ENCODE measurements at regions not wholly inside any gene's neighbourhood (a gene's known extent, or its start where the extent isn't known, plus 50 kb on each side); places are given as distances from the start of the nearest gene placed in this dataset.
"Not testable (repeated sequence)": the region's sequence is repeated elsewhere in the genome, so short reads cannot be mapped to it uniquely, and the experiment has no call there.

DNA sequence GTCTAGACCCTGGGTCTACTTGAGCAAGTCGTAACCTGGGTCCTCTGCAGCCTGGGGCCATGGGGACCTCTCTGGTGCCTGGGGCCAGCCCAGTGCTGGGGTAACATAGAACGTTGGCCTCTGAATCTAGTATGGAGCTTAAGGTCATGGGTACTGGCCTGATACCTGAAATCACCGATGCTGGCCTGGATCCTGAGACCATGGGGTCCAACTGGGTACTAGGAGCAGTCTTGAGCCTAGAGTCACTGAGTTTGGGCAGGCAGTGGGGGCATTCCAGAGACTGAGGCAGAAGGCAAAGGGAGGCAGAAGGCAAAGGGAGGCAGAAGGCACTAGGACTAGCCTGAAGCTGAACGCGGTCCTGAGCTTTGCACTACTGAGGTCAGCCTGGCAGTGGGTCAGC is 1121.1 kb upstream of the PRR20A start:
- no peak for DNase-seq

DNA sequence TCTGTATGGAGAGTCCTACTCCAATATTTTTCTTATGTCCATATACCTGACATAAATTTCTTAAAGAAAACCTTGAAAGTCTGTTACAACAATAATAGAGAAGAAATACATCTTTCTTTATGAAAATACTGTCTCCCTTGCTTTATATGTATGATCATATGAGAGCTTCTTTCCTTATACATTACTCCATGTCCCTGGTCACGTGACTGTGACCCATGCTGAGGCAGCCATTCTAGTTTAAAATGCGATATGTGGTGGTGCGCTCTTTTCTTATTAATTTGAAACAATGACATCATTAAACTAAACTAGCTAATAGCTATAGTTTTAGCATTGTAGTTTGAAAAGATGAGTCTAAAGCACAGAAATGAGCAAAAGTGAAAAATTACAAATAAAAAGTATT is 1120.3 kb upstream of the PRR20A start:
- DNase-seq, result no peak

DNA sequence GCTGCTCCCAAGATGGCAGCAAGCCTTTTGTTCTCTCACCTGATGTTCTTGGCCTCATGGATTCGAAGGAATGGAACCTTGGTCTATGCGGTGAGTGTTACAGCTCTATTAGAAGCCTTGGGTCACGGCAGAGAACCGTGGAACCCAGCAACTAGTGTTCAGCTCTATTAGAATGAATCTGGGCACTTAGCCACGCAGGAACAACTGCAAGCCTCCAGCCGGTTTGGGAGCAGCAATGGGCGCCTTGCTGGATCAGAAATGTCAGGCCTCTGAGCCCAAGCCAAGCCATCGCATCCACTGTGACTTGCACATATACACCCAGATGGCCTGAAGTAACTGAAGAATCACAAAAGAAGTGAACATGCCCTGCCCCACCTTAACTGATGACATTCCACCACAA is 1100.7 kb upstream of the PRR20A start:
- DNase-seq, result no peak

DNA sequence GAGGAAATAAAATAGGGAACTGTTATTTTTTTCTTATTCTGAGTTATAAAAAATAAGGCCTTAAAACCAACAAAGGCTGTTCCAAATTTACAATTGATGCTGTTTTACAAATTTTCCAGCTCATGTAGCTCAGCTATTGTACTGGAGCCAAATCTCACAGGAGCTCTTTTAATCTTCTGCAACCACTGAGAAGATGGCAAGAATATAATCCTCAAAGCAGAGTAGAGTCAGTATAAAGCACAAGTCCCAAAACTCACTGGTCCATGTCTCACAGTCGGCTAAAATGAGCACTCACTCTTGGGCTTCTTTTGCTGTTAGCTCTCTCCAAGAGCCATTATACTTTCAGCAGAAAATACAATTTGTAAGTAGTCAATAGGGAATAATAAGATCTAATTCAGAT is 1074.4 kb upstream of the PRR20A start:
- DNase-seq, result no peak

DNA sequence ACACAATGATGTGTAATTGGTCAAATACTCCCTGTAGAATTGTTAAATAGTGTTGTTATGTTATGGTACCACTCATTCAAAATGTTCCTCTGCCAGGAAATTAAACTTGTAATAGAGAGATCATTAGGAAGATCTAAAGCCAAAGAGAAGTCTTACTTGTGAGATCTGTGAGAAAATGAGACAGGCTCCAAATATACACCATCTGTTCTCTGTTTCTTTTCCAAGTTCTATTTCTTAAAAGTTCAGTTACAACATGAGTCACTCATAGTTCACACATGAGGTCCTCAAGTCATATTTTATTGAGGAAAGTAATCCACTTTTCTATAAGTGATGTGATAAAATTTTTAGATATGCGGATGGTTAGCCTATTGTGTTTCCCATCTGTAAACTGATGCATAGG is 1038.1 kb upstream of the PRR20A start:
- no peak for DNase-seq

DNA sequence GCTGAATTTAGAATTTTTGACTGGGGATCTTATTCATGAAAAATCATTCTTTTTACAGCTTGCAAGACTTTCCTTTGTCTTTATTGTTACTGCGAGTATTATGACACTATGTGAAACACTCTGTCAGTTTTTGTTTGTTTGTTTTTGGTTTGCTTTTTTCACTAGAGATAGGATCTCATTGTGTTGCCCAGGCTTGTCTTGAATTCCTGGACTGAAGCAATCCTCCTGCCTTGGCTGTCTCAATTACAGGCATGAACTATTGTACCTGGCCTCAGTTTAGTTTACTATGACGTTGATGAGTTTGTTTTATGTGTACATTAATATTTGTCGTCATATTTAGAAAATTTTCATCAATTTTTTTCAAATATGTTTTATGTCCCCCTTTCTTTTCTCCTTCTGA is 1030.0 kb upstream of the PRR20A start:
- no peak for DNase-seq

DNA sequence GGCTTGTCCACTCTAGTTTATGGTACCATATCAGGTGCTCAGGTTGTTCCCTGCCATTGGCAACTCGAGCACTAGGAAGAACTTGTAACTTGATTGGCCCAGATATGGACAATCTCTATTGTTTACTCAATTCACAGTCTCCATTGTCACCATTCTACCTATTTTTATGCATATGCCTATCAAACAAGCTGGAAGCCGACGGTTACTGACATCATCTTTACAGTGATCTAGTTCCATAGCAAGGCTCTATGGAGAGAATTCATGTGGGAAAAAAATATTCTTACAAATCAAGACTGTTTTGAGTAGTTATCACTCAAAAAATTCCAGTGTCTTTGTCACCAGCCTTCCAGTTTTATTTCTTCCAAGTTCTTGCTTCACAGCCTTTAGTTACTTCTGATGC is 1006.2 kb upstream of the PRR20A start:
- no peak for DNase-seq

DNA sequence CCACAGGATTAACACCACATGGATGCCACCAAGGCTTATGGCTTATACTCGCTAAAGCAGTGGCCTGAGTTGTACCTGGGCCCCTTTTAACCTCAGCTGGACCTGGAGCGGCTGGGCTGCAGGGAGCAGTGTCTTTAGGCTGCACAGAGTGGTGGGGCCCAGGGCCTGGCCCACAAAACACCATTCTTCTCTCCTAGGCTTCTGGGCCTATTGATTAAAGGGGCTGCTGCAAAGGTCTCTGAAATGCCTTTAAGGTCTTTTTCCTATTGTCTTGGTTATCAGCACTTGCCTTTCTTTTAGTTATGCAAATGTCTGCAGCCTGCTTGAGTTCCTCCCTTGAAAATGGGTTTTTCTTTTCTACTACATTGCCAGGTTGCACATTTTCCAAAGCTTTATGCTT is 973.9 kb upstream of the PRR20A start:
- no peak for DNase-seq

DNA sequence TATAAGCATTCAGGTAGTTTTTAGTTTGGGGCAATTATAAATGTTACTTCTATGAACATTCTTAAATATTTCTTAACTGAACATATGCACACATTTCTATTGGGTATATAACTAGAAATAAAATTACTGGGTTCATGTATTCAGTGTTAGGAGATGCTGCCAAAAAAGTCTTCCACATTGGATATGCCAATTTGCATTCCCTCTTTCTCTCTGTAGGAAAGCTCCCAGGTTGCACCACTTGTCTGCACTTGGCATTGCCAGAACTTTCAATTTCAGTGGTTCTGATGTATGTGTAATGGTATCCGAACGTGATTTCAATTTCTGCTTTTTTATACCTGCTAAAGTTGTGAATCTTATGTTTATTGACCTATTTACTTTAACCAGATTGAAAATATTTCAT is 972.1 kb upstream of the PRR20A start:
- DNase-seq, result no peak

DNA sequence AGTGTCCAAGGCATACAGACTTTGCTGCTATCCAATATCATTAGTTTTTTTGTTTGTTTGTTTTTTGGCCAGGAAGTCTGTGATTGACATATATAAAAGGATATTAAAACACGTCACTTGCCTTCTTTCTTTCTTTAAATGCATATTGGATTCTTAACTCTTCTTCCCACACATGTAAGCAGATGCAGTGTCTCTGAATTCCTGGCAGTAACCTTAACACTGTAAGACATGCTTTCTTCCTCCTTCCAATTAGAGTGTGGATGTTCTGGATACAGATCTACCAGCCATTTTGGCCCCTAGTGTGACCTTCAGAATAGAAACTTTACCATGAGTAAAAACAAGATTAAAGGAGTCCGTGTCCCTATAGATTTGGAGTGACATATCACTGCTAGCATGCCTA is 967.4 kb upstream of the PRR20A start:
- DNase-seq, result no peak

DNA sequence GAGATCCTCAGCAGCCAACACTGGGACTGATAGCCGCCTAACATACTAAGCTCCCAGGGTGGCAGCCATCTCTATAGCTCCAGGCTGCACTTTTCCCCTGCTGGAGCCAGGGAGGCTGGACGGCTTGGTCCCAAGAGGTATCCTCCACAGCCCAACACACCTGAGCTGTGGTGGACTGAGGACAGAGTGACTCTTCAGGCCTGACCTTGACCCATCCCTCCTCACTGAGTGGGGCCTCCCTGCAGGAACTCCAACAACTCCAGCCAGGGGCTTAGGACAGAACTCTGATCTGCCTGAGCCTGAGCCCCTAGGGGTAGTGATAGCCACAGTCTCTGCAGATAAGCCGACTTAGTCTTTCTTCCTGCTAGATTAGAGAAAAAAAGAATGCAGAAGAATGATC is 958.1 kb upstream of the PRR20A start:
- no peak for DNase-seq

DNA sequence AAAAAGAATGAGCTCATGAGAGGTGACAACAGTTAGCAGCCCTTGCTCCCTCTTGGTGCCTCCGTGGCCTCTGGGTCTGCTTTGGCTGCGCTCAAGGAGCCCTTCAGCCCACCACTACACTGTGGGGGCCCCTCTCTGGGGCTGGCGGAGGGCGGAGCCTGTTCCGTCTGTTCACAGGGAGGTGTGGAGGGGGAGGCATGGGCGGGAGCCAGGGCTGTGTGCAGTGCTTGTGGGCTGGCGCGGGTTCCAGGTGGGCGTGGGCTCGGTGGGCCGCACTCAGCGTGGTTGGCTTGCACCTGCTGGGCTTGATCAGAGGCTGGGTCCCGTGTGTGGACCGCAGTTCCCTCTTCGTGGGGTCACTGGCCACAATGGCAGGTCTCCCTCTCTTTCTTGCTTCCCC is 953.4 kb upstream of the PRR20A start:
- no peak for DNase-seq

DNA sequence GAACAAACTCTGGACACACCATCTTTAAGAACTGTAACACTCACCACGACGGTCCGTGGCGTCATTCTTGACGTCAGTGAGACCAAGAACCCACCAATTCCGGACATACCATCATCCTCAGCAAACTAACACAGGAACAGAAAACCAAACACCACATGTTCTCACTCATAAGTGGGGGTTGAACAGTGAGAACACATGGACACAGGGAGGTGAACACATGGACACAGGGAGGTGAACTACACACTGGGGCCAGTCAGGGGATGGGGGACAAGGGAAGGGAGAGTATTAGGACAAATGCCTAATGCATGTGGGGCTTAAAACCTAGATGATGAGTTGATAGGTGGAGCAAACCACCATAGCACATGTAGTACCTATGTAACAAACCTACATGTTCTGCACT is 952.1 kb upstream of the PRR20A start:
- not testable (repeated sequence) for DNase-seq

DNA sequence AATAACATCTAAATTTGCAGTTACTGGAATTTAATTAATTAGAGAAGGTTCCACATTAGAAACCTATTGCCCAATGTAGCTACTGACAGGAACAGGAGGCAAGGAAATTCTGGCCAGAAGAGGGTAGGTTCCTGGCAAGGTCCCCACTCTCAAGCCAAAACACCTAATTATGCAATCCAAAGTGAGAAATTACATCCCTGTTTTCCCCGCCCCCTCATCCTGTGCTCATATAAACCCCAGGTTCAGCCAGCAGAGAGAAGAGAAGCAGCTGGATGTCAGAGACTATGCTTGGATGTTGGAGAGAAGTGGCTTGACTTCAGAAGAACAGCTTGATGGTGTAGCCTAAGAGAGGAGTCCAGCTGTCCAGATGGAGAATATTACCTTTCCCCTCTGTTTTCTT is 951.3 kb upstream of the PRR20A start:
- DNase-seq, result no peak

DNA sequence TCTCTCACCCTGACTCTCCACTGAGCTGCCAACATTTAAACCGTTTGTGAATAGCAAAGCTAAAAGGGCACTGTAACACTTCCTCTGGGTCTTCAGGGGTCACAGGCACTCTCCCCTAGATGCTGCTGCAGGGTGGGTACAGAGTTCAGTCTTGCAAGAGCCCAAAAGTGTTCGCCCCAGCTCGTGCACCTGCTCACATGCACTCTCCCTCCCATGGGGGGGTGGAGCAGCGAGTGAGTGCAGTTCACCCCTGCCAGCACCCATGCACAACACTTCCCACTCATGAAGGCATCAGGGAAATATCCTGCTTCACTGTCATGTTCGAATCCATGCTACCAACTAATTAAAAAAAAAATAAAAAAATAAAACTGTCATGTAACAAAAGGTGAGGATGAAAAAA is 950.7 kb upstream of the PRR20A start:
- no peak for DNase-seq

DNA sequence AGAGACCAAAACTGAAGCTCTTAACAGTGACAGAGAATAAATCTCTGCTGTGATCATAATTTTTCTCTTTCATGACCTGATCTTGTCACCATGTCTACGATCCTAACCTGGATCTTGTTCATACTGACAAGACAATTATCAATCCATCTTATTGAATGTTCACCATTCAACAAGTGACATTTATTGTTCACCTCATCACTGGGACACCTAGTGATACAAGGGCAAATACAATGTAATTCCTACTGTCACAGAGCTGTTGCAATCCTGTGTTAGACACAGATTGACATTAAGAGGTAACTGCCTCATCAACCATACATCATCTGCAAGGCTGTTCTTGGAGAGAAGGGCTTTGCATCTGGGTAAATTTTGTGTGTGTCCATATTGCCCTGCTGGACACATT is 942.4 kb upstream of the PRR20A start:
- no peak for DNase-seq

DNA sequence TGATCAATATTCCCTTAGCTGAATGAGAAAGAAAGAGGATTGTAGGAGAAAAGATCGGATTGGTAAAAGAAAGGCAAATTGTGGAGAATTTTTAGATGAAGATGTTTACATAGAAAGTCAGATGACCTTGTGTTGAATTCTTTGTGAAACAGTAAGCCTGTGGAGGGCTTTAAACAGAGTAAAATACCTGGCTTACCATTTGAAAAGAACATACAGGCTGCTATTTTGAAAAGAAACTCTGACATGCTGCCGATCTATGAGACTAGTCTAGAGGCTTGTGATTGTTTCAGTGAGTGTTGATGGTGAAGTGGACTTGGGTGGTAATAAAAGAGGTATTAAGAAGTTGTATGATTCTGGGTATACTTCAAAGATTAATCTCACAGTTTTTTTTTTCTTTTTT is 938.9 kb upstream of the PRR20A start:
- DNase-seq, result no peak

DNA sequence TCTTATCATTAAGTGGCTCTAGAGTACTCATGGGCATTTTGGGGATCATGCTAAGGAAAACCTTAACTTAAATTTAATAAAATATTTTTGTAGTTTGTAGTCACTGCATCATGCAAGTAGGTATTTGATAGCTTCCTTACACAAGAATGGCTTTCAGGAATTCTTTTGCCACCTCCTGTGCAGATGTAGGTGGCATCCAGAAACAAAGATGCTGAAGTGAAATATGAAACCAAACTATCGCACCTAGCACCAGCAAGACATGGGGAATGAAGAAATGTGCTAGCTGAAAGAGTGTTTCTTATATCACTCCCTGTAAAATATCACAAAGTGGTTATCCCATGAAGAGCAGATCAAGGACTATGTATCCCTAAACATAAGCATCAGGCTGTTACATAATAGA is 924.5 kb upstream of the PRR20A start:
- no peak for DNase-seq

DNA sequence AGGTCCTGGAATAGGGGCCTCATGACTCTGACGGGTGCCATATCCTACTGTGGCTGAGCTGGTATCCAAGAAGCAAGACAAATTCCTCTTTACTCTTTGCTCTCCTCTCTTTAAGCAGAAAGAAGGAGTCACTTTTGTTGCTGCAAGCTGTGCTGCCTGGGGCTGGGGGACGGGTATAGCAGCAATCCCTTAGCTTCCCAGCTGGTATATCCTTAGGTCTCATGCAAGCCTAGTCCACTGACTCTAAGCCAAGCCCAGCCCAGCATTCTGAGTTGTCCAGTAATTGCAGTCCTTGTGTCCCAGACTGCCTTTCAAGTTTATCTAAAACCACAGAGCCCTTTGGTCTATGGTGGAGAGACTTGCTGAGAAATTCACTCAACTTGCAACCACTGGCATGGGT is 893.0 kb upstream of the PRR20A start:
- DNase-seq, result no peak

DNA sequence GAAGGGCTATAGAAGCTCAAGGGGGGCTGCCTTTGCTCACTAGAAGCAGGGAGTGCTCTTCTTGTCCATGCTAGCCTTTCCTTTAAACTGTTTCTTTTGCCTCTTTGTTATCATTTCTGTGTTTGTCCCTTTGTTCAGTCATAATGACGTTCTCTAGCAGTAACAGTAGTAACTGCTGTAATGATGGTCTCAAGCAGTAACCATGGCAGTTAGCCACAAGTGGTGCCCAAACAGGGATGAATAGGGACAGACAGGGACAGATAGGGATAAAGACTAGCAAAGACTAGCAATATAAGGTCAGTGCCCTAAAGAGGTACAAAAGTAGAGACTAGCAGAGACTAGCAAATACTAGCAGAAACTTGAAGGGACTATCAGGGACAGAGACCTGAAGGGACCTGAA is 869.0 kb upstream of the PRR20A start:
- no peak for DNase-seq

DNA sequence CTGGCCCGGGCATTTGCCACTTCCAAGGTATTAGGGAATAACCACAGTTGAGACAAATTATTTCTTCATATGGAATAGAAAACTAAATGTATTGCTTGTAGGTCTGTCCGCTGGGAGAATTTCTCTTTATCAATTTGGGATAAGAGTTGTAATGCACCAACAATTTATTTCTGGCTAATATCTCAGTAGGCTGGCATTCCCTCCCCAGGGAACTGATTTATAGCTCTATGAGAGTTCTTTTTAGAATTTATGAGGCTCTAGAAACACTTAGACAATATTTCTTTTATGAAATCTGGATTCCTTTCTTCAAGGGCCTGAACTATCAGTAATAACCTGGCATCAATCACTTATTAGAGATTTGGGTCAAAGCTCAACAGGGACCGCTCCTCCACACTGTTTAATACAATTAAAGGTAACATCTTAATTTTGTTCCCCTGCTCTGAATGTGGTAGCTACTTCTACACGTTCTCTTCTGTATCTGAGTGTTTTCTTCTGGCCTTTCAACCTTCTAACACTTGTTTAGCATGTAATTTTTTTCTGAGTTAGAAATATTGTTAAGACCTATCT is 857.4 kb upstream of the PRR20A start:
- DNase-seq, result no peak

DNA sequence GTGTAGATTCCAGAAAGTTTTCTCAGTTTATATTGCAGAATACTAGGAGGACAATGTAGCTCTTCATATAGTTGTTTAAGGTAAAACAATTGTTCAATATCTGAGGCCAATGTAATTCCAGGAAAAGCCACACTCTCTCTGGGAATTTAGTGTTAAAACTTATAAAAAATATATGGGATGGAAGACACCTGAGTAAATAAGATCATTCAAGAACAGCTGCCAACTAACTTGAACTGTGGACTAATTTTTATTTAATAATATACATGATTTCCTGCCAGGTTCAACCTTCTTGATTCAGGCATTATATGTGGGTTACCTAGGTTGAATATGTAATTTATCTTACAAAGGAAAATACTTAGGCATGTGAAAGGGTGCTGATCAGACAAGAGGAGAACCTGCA is 841.1 kb upstream of the PRR20A start:
- no peak for DNase-seq

DNA sequence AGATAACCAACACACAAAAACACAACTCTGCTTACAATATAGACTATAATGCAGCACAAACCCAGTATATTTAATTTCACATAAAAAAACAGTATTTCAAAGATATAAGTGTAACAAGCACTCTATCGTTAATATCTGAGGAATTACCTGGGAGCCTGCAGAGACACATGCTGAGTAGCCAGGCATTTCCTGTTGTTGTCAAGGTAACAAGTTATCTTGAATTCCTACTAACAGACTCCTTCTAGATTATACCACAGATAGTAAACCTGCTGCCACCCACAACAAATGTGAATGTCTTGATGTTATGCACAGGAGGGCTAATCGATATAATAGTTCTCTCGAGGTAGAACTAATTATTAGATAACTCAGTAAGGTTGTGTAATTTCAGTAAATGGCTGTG is 826.0 kb upstream of the PRR20A start:
- DNase-seq, result no peak

DNA sequence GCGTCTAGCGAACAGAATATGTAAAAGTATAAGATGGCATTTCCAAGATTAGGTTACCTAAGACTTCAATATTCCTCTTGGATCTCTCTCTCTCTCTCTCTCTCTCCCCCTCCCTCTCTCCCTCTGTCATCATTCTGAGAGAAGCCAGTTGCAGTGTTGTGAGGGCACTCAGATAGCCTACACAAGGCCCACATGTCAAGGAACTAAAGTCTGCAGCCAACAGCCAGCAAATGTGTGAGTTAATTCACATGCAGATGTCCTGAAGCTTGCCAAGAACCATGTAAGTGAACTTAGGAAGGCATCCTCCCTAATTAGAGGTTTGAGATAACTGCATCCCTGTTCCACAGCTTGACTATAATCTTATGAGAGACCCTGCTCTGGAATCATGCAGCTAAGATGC is 822.9 kb upstream of the PRR20A start:
- no peak for DNase-seq

DNA sequence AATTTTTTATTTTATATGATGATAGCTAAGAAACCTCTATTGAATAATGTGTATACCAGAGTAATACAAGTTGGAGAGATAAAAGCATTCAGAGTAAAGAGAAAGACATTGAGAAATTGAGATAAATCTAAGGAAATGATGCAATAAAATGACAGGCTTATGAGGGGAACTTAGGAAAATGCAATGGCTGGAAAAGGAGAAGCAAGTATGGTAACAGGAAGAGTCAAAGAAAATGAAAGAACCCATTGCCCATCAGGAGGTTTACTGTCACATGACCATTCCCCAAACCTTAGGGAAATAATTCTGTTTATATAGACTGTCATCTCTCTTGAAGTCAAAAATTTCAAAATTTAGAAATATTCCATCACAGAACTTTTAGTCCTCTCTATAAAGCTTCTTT is 808.0 kb upstream of the PRR20A start:
- no peak for DNase-seq

DNA sequence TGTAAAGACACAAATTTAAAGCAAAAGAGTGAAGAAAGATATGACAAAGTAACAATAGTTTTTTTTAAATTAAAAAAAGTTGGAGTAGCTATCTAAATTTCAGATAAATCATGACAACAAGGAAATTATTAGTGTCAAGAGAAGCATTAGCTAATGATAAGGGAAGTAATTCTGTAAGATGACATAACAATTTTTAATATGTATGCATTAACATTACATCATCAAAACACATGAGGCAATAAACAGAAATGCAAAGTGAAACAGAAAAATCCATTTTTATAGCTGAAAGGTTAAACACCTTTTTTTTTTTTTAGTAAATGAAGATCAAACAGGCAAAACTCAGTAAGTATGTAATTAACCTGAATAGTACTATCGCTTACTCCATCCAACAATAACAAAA is 804.9 kb upstream of the PRR20A start:
- no peak for DNase-seq
